ENCODE measurements at regions not wholly inside any gene's neighbourhood (a gene's known extent, or its start where the extent isn't known, plus 50 kb on each side); places are given as distances from the start of the nearest gene placed in this dataset.
A peak's percentile ranks its signal among the peaks of the same experiment; 100 is the strongest.
"Not testable (repeated sequence)": the region's sequence is repeated elsewhere in the genome, so short reads cannot be mapped to it uniquely, and the experiment has no call there.

DNA sequence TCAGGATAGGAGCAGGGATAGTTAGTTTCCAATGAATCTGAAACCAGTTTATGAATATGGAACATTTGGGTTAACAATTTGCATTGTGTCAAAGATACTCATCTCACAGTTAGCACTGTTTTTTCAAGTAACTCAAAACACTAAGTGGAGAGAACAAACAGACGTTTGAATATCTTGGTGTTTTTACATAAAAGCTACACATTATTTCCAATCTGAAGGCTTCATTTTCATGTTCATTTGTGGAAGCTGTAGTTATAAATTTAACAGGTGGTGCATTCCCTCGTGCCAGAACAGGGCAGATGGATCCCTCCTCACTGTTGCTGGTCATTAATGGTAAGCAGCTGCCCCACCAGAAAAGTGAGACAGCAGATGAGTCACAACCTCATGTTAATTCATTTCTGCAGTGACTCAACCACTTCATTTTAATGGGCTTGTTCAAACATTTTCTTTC, 286.9 kb downstream of the TMX3 start:
- peak; percentile 55 for DNase-seq

DNA sequence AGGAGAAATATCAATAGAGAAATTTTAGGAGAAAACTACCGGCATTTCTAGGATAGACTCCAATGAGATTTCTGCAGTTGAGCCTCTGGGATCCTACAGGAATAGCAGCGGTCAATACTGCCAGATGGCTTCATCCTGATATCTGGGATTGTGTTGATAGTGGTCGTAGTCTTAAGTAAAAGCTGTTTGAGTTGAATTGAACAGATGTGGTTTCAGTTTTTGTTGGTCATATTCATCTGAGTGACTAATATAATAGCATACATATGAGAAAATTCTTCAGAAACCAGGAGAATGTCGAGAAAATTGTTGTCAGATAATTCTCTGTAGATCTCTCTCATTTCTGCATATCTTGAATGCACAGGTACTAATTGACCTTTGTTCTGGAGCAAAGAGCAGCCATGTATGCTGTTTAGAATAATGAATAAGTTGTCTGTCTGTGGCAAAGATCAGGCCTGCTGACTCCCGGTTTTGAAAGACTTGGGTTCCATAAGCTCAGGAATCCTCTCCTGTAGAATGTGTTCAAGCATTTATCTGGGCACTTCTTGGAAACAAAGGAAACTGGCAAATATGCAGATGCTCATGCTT, 288.1 kb downstream of the TMX3 start:
- DNase-seq: no peak

DNA sequence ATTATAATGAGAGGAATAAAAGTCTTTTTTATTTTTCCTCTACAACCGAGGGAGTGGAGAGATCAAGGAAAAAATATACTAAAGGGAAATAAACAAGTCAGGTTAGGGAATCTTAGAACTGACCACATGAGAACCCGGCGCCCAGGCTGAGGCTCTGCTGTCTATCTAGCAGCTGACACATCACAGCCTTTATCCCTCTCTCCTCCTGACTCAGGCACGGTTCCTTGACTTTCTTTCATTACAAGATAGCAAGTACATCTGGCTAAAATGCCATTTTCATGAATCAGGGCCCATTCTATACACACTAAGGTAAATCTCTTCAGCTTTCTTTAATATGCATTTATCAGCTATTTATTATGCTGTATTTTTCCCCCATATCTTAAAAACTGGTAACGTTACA, 296.0 kb downstream of the TMX3 start:
- DNase-seq: no peak

DNA sequence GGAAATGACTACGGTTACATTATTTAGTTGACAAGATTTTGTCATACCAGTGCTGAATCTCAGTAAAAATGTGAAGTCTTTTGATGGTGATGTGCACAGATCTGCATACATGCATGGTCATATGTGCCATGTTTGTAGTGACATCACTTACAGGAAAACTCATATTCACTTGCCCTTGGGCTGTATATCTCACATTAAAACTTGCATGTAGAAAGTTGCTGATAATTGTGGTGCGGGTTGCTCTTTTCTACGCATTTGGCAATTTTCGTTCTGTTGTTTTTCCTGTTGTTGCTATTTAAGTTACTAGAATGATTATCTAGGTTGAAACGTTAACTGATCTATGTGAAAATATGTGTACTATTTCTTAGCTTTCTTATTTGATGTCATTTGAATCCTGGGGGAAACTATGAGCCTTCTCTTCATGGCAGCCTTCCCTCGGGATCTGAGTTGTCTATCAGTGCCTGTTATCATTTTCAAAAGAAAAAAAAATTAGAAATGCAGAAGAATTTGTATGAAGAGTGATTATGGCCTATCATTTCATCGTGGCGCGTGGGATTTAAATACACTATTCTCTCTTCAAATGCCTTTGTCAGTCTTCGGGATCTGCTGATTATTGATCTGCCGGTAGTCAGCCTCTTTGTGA, 296.6 kb downstream of the TMX3 start:
- no peak for DNase-seq

DNA sequence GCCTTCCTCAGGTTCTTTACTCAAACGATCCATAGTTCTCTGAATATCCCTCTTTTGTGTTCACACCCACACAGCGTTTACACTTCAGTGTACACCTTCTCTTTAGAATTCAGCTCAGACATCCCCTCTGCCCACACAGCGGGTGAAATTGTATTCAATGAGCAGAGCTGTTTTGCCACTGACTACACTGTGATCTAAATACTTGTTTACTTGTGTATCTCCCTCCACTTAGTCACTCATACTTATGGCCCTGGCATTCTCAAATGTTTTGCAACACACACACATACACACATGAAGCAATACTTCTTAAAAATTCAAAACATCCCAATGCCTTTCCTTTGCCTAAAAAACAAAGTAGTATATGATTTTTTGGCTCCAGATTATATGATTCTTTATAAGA, 297.1 kb downstream of the TMX3 start:
- DNase-seq: no peak

DNA sequence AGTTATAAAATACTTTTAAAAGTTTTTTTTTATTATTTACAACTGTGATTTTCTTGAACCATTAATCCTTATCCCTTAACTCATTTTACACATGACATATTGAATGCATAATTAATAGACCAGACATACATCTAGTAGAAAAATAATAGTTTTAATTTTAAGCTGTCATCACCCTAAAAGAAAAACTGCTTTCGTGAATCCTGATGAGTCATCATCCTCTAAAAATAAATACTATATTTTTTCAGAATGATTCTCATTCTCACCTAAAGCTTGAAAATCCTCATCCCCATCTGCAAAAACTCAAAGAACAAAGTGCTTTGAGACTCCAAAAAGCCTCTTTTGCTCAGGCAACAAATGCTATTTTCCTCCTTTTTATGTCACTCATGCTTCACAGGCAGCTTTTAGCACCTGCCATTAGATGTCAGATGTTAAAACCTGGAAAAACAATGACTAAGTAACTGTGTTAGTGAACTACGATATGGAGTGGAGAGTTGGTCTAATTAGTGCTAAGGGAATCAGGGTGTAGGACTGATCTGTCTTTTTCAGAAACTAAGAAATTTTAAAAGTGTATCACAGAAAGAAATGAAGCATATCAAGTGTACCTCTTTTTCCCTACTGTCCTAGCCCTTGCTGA, 297.6 kb downstream of the TMX3 start:
- DNase-seq: no peak

DNA sequence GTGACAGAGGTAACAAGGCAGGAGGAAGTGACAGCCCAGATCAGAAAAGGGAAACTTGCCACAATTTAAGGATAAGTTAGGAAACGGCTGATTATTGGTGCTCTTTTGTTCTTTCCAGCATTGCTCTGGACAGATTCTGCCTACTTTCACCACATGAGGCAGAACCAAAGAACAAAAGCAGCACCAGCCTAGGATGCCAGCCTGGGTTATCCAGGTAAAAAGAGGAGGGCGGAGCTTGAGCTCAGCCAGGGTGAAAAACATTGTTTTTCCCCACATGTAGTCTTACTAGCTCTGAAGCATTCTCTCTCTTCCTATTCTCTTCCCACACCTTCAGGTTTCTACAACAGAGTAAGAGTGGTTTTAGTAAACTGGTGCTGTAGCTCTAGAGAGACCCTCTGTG, 300.5 kb downstream of the TMX3 start:
- DNase-seq: no peak

DNA sequence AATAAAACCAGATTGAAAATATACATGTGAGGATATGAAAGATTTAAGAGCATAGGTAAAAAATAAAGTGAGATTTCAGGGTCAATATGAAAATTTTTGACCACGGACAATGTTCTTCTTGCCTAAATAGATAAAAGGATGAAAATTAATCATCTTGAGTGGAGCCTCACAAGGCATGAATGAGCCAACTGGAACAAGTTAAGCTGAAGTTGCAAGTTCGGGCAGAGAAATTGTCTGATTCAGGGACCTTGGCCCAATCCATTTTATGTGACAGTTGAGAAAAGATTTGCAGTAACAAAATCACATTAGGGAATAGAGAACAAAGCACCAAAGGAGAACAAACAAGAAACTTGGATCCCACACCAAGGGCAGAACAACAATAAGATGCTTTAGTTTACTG, 305.3 kb downstream of the TMX3 start:
- no peak for DNase-seq

DNA sequence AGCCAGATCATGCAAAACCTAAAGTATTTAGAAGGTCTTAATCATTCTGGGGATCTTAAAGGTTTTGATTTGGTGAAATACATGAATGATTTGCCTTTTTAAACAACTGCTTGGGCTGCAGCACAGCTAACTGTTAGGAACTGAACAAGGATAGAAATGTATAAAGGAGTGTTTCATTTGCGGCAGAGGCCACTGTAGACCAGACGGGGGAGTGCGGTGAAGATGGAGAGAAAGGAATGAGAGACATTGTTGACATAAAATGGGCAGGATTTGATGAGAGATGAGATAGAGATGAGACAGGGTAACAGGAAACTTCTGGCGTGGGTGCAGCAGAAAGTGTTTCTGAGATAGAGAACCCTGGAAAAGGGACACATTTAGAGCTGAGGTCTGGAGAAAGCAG, 308.1 kb downstream of the TMX3 start:
- DNase-seq: peak; percentile 18

DNA sequence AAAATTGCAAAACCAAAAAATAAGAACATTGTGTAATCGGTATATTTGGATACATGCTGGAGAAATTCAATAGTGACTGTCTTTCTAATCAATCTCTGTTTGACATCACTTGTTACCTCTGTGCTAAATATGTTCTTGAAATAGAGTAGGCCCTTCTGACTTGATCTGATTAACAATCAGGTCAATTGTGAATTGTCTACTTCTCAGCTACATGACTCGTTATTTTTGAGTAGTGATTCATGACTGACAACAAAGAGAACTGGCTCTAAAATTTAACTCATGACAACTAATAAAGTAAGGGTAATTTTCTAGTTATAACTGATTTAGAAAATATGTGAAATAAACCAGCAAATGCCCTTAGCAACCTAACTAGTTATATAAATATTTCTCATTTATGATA, 312.1 kb downstream of the TMX3 start:
- no peak for DNase-seq

DNA sequence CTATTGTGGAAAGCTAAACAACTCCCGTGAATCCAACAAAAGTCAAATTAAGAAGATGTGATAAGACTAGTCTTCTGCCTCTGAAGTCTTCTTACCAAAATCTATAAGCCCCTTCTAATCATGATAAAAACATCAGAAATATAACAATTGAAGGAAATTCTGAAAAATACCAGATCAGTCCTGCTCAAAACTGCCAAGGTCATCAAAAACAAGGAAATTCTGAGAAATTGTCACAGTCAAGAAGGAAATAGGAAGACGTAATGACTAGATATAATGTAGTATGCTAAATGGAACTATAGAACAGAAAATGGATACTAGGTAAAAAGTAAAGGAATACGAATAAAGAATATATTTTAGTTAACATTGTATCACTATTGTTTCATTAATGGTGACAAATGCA, 314.0 kb downstream of the TMX3 start:
- DNase-seq: no peak

DNA sequence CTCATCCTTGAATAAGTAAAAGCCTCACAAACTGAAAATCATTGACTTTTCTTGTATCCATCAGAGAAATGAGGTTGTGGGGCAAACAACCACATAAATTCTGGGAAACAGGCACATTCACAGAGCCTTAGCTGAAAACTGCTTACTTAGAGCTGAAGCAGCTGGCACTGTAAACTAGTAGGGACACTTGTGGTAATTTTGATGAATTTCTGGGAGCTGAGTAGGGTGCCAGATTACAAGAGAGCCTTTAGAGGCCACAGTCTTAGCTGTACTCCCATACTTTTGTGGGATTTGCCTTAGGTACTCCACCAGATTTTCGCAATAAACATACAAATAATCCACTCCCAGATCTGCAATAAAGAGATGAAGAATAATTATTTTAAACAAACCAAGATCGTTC, 315.2 kb downstream of the TMX3 start:
- no peak for DNase-seq

DNA sequence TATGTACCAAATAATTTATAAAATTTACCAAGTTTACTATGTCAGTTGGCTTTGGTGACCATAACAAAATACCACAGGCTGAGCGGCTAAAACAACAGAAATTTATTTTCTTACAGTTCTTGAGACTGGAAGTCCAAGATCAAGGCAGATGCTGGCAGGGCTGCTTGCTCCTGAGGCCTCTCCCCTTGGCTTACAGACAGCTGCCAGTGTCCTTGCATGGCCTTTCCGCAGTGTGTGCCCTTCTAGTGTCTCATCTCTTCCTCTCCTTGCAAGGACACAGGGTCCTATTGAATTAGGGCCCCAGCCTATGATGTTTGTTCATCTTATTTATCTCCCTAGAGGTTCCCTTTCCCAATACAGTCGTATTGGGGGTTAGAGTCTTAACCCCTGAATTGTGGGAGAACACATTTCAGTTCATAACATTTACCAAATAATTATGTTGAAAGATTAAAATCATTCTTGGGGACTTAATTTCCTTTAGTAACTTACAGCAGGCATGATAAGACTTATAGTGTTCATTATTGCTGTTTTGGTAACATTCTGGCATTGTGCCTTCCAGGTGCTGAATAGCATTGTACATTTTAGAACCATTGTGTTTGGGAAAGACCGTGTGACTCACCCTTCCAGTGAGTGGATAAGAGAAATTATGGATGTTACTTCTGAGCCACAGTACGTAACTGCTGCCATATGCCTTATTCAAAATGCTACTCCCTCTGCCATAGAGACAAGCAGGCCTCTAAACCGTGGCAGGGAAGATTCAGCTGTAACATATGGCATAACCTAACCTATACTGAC, 317.5 kb downstream of the TMX3 start:
- no peak for DNase-seq

DNA sequence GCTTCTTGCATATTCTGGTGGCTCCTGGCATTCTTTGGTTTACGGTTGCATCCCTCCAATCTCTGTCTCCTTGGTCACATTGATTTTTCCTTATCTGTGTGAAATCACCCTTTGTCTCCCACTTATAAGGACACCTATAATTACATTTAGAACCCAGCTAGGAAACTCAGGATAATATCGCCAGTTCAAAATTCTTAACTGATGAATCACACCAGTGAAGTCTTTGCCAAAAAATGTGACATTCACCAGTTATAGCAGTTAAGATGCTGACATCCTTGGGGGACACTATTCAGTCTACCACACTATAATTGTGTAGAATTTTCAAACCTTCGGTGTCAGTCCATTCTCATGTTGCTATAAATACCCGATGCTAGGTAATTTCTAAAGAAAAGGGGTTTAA, 320.2 kb downstream of the TMX3 start:
- DNase-seq: no peak

DNA sequence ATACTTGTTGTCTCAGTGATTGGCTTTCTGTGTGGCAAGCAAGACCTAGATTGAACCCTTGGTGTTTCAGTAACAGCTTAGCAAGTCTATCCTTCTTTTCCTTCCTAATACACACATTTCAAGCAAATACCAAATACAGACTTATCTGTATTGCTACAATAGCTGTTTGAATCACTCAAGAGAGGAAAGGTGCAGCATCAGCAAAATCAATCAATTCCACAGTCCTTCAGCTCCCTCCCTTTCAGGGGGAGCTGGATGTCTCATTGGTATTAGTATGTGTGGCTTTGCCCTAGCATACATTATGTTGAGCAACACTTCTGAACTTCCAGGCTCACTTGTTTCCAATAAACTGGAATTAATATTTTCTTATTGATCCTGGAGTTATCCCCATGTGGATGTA, 323.1 kb downstream of the TMX3 start:
- no peak for DNase-seq

DNA sequence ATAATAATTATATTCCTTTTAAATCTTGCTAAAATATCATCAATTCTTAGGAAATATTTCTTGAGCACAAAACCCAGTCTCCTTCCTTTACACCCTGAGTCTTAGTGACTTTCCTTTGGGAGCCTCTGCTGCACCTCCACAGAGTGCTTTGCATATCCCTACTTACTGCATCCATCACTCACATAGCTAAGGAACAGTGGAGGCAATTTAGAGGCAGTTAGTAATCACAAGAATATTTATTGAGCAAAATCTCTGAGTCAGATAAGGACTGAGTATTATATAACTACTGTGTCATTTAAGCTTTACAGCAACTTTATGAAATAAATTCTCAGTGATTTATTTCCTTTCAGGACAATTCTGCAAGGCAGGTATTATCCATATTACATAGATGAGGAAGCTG, 327.7 kb downstream of the TMX3 start:
- no peak for DNase-seq

DNA sequence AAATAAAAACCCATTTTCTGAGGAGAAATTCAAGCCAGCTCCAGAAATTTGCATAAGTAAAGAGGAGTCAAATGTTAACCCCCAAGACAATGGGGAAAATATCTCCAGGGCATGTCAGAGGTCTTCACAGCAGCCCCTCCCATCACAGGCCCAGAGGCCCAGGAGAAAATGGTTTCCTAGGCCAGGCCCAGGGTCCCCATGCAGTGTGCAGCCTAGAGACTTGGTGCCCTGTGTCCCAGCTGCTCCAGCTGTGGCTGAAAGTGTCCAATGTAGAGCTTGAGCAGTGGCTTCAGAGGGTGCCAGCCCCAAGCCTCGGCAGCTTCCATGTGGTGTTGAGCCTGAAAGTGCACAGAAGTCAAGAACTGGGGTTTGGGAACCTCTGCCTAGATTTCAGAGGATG, 330.9 kb downstream of the TMX3 start:
- not testable (repeated sequence) for DNase-seq

DNA sequence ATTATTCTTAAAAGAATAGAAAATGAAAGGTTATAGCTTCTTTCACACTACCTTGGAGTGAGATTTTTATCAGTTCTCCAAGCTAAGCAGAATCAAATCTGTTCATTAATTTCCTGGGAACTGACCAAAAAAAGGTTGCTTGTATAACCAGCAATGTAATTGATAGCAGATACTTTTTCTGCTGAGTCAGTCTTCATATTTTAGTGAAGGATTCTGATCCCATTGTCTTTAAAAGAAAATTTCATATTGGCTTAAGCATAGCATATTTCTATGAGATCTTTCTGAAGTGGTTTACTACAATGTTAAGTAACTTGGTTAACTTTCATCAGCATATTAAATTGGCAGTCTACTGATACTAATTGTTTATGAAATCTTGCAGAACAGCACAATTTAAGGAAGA, 338.0 kb downstream of the TMX3 start:
- no peak for DNase-seq

DNA sequence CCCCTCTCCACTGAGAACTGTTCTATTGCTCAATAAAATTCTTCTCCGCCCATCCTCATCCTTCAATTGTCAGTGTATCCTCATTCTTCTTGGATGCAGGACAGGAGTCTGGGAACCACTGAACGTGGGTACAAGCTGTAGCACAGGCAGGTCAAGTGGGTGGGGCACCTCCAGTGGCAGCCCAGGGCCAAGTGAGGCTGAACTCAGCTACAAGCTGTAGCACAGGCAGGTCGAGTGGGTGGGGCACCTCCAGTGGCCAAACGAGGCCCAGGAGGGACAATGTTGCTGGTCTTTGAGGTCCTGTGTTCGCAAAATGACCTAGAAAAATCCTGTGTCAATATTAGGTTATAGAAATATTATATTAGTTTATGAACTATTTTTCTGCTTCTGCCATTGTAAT, 352.0 kb downstream of the TMX3 start:
- no peak for DNase-seq

DNA sequence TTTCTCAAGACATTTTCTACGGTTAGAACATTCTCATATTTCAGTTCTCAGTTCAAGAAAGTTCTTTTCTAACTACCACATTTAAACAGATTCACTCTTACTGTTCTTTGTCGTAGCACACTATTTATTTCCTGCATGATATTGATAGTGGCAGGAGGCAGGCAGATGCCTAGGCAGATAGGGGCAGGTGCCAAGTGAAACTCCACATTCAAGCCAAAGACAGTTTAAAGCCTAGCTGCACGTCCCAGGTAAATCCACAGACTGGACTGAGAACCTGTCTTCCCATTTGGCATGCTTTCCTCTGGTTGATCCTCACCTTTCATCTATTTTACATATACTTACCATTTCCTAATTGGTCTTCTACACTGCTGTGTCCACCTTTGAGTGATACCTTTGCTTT, 359.3 kb downstream of the TMX3 start:
- no peak for DNase-seq

DNA sequence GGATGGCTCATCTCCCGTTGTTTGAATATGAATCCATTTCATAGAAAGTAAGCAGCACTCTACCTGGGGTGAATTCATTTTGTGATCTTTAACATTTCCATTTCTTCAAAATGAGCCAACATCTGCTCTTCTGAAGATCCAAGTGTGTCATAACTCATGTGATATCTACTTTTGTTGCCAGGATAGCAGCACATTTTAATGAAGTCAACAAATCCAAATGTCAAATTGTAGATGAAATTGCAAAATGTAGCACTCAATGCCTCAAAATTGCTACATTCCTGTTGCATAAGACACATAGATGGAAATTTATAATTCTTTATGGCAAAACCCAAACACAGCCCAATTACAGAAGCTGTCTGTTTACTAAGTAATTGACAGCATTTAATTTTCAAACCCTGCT, 360.7 kb downstream of the TMX3 start:
- no peak for DNase-seq

DNA sequence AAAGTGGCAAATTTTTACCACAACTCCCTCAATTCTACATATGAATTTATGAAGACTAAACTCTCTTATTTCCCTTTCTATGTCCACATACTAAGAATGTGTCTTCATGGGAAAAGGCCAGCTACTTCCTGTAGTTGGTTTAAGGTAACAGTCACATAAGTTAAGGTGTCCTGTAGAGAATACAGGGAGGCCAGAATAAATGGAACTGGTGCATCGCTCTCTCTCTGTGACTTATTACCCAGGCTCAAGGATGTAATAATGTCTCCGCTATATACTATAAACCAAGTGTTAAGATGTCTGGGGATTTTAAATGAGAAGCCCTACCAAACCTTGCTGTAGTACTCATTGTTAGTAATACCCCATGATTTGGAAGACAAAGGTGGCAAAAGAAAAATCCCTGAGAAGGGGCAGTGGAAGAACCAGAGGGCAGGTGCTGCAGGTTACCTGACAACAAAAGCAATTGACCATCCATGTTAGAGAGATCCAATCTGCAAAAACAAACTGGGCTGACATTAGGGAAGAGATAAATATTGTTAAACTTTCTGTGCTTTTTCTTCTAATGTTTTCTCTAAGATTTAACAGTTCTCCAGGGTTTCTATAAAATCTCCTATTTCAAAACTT, 372.8 kb downstream of the TMX3 start:
- no peak for DNase-seq

DNA sequence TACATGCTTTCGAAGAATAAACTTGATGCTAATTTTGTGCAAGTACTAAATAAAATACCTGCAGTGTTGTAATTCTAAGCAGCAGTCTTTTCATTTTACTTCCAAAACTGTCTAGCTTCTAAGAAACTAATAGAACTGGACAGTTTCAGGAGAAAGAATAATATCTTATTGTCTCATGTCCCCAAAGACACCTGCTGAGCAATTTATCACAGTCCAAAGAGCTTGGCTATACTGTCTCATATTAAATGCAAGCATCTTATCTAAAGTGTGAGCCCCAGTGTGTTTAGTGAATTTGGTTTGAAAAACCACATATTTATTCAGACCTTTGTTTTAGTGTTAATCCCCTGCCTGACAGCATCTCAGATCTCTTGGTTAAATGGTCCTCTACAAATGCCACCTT, 374.3 kb downstream of the TMX3 start:
- no peak for DNase-seq

DNA sequence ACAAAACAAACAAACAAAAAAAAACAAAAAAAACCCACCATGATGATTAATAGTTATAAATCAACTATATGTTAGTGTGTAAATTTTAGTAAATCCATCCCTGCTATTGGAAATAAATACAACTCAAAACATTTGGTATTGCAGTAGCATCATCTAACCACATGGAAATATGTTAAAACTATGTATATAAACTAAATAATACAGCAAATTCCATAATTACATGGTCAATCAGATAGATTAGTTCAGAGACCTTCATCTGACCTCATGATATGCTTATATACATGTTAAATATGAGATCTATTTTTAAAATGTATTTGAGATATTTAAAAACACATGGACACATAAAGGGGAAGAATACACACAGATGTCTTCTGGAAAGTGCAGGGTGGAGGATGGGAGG, 384.2 kb downstream of the TMX3 start:
- DNase-seq: no peak
